ENCODE measurements at regions not wholly inside any gene's neighbourhood (a gene's known extent, or its start where the extent isn't known, plus 50 kb on each side); places are given as distances from the start of the nearest gene placed in this dataset.

GRCh38 chr1:68795956-68796355, 299.1 kb upstream of the DEPDC1 start:
- TF ChIP-seq EP300 (conservative IDR thresholded peaks at IDR 0.05; ENCODE audit: poor library complexity, severe bottlenecking), result no peak
- TF ChIP-seq CTCF (IDR thresholded peaks at IDR 0.05; ENCODE audit: poor library complexity, severe bottlenecking), result no peak
- TF ChIP-seq TAF1 (IDR thresholded peaks at IDR 0.05; ENCODE audit: low read depth), result no peak
